ENCODE measurements at regions not wholly inside any gene's neighbourhood (a gene's known extent, or its start where the extent isn't known, plus 50 kb on each side); places are given as distances from the start of the nearest gene placed in this dataset.

- H3K36me3 ChIP-seq (ENCODE audit: control insufficient read depth in 2 of 2, extremely low read depth in 1 of 2, insufficient read depth in 2 of 2, low read length in 2 of 2) = no peaks in the 10 kb centered on the region
- TF ChIP-seq POLR2AphosphoS5 (IDR thresholded peaks at IDR 0.05; ENCODE audit: insufficient read depth, low read depth, low read length) (no peak), POLR2A (IDR thresholded peaks at IDR 0.05; ENCODE audit: low read depth, low read length) (no peak), EZH2 (IDR thresholded peaks at IDR 0.05; ENCODE audit: borderline replicate concordance, low read depth, low read length, severe bottlenecking) (no peak), FOS (IDR thresholded peaks at IDR 0.05; ENCODE audit: borderline replicate concordance, insufficient read depth, low read length) (no peak), MAX (IDR thresholded peaks at IDR 0.05; ENCODE audit: insufficient read depth, insufficient read length) (no peak), JUN (IDR thresholded peaks at IDR 0.05; ENCODE audit: borderline replicate concordance, insufficient read depth, insufficient read length, low read depth) (no peak), MYC (IDR thresholded peaks at IDR 0.05; ENCODE audit: low read depth, low read length) (no peak), GATA2 (IDR thresholded peaks at IDR 0.05; ENCODE audit: insufficient read depth, insufficient read length, low read depth, low read length) (no peak), CTCF (IDR thresholded peaks at IDR 0.05; ENCODE audit: extremely low read depth in 1 of 2, insufficient read depth in 1 of 2, low read depth in 1 of 2, low read length in 2 of 2) (no peak)
- H3K79me2 ChIP-seq (ENCODE audit: control insufficient read depth, insufficient read depth, low read length) = no peaks in the 10 kb centered on the region
- intact Hi-C loops (cut with micrococcal nuclease) (no loop called here), dilution Hi-C loops (cut with MboI; ENCODE audit: extremely low pct_ligation_motif_present, low sequenced_read_pairs) (no loop called here)
- H3K9me3 ChIP-seq (replicated peaks; ENCODE audit: control insufficient read depth, insufficient read depth, low read length) = peaks cover 4% of the 10 kb centered on the region
- ChIA-PET POLR2A (no interaction called here), CTCF (no interaction called here)
- H3K4me1 ChIP-seq (ENCODE audit: control insufficient read depth, extremely low read depth, insufficient read depth, low read length) = no peaks in the 10 kb centered on the region
- no peaks in the 10 kb centered on the region for H4K20me1 ChIP-seq (replicated peaks; ENCODE audit: control insufficient read depth, extremely low read depth, insufficient read depth, low read length)
- no peak overlapping the region for H3K4me3 ChIP-seq (replicated peaks in 1 of 3; ENCODE audit: insufficient read depth in 1 of 3, low read depth in 1 of 3, low read length in 3 of 3)
- DNase-seq (ENCODE audit: low read depth, low spot score) = no peak
- FAIRE-seq = no peak
- H3K4me2 ChIP-seq (ENCODE audit: insufficient read depth, low read length) = no peak overlapping the region
- no peaks in the 10 kb centered on the region for H3K9me1 ChIP-seq (replicated peaks; ENCODE audit: control insufficient read depth, extremely low read depth, insufficient read depth, low read length)
- no TSS peak for BruUV-seq (replicated peaks)
- H2AFZ ChIP-seq (ENCODE audit: low read depth, low read length) = no peak overlapping the region
- H3K27ac ChIP-seq (ENCODE audit: insufficient read depth, low read depth, low read length) = no peak overlapping the region
- no peak overlapping the region for H3K9ac ChIP-seq (replicated peaks; ENCODE audit: extremely low read depth, insufficient read depth, low read length)
- H3K27me3 ChIP-seq (ENCODE audit: control insufficient read depth in 2 of 2, insufficient read depth in 2 of 2, low read length in 2 of 2) = no peaks in the 10 kb centered on the region
Observed at GRCh38 chr17:13704333-13704732, 102.6 kb upstream of the HS3ST3A1 start.

Data from endothelial cell of umbilical vein (primary cell).